ENCODE measurements at regions not wholly inside any gene's neighbourhood (a gene's known extent, or its start where the extent isn't known, plus 50 kb on each side); places are given as distances from the start of the nearest gene placed in this dataset.
"Not testable (repeated sequence)": the region's sequence is repeated elsewhere in the genome, so short reads cannot be mapped to it uniquely, and the experiment has no call there.

DNA sequence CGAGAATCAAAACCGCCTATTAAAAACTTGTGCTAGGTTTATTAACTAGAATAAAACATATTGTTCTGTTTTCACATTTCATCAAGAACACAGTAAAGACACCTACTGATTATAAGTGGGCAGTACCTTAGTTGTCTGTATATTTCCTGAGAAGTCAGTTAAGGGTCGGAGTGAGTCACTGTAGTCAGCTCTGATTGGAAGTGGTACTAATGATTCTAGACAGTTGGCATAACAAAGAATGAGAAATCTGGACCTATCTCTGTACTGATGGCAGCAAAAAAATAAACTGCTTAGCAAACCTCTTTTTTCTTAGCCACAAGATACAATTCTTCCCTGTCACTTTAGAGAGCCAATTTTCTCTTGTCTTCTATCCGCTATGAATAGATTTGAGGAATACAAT is 387.3 kb upstream of the ADGRB3 start:
- ATAC-seq: no peak
- intact Hi-C loops (cut with micrococcal nuclease): no loop called here
- DNase-seq: no peak

DNA sequence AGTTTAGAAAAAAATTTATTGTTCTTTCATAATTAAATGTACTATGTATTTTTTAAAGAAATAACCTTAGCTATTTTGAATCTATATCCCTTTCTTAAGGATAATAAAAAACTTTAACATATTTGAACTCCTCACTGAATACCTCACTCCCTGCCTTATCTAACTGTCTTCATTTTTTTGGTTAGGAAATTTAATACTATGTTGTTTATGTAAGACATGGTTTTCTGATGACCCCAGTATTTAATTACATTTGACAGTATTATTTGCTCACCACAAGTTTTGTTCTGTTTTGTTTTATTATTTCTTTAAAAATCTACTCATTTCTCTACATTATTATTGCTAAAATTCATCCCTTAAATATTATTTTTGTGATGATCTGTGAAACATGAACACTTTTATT is 394.4 kb upstream of the ADGRB3 start:
- intact Hi-C loops (cut with micrococcal nuclease): no loop called here
- ATAC-seq (no peak), DNase-seq (no peak)

DNA sequence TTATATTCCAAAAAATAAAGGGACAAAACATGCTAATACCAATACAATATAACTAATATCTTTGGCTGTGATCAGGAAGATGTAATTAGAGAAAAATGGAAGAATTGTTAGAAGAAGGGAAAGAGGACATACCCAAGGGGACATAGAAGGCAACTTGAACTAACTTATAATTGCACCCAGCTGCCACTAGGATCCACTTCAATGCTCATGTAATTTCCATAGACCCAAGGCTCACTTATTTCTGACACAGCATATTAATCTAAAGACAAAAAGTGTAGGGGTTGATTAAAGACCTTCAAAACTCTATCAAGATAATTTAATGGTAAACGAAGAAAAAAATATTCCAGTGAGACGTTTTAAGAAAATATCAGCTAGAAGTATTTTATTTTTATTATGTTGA is 396.0 kb upstream of the ADGRB3 start:
- ATAC-seq (no peak), DNase-seq (no peak)
- intact Hi-C loops (cut with micrococcal nuclease): no loop called here

DNA sequence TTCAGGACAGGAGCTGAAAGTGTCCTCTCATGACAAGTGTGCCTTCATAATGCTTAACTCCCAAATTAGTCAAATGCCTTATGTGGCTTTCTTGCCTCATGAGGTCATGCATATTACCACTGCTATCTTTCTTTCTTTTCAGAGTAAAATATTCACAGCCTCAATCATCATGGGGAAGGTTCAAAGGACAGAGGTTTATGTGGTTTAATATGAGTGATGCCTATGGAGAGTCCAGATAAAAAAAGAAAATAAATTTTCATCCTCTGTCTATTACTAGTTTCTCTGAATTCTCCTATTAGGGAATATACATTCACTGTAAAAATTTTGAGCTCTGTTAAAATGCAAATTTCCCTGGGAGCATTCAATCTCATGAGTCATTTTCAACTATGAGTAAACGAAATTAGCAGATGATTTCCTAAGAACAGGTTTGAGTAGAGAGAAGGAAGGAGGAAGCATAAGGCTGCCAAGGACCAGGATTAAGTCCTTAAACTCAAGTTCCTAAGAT is 396.9 kb upstream of the ADGRB3 start:
- DNase-seq (no peak), ATAC-seq (no peak)
- intact Hi-C loops (cut with micrococcal nuclease): no loop called here

DNA sequence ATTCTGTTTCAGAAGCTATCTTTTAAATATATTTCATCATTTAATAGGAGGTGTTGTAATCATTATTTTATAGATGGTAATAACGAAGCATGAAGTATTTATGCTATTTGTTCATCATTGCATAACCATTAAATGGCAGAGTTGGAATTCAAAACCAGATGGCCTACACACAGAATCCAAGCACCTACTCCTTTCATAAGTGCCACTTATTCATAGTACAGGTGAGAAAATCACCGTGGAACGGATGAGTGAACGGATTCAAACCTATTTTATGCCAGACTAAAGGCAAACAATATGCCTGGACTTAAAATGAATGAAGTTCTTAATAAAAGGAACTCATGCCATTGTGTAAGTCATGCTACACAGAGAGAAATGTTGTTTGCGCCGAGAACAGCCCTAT is 397.9 kb upstream of the ADGRB3 start:
- DNase-seq (no peak), ATAC-seq (no peak)
- intact Hi-C loops (cut with micrococcal nuclease): no loop called here

DNA sequence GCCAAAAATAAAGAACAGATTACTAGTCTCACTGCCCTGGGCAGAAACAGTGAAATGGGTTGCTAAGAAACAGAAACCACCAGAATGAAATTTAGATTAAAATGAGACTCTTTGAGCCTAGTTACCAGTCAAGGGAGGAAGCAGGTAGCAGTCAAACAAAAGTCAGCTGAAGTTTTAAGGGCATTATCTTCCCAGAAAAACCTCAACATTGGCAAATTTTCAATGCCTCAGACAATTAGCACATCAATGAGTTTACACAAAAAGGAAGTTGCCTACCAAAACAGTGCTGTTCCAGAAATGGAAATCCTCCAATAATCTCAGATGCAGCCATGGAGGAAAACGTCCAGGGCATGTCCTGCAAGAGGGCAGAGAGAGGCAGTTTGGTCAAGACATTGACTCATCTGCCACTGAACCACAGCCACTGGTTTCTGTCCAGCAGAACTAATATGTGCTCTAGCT is 399.7 kb upstream of the ADGRB3 start:
- DNase-seq: no peak
- no peak for ATAC-seq
- intact Hi-C loops (cut with micrococcal nuclease): no loop called here

DNA sequence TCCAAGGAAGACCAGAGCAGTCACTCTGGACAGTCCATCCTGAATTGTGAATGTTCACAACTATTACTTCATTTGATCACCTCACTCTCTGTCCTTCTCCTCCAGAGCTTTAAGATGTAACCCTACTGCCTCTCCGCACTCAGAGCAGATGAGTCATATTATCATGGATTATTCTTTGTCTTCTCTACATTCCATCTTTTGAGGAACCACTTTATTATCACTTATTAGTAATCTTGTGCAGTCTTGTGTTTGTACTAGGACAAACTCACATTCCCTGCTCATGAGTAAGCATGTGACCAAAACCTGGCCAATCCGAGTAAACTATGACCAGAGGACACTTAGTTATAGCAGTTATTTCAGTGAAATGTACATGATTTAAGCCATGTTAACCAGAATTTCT is 401.5 kb upstream of the ADGRB3 start:
- intact Hi-C loops (cut with micrococcal nuclease): no loop called here
- DNase-seq (no peak), ATAC-seq (no peak)

DNA sequence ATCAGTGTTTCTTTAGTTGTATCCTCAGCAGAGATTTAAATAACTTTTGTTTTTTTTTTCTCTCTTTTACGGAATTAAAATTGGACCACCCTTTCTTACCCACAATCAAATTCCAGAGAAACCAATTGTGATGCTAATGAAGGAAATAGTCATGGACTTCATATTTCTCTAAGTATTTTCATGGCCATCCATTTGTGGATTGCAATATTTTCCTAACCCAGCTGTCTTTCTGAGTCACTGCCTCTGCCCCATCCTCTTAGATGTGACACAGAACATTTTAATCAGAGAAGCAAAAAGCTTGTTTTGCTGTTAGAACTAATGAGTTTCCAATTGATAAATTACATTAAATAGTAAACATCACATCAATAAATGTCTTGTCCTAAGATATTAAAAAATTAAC is 405.5 kb upstream of the ADGRB3 start:
- ATAC-seq (no peak), DNase-seq (no peak)

DNA sequence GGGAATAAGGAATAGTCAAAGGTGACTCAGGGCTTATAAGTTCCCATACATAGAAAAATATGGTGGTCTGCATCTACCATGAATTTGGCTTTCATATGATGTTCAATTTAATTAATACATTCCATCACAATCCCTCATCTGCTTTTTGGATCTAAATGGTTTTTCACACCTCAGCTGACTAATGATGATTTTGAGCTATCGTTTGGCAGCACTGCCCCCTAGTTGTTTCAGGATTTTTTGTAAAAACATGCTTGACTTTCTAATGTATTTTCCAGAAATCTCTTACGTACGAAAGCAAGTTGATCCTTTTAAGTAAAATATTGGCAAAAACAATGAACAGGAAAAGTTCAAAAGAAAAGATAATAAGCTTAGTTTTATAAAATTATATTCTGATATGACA is 408.6 kb upstream of the ADGRB3 start:
- no peak for DNase-seq
- intact Hi-C loops (cut with micrococcal nuclease): no loop called here
- no peak for ATAC-seq

More for the DNA sequence above, 405.5 kb upstream of the ADGRB3 start:
- intact Hi-C loops (cut with micrococcal nuclease): no loop called here

DNA sequence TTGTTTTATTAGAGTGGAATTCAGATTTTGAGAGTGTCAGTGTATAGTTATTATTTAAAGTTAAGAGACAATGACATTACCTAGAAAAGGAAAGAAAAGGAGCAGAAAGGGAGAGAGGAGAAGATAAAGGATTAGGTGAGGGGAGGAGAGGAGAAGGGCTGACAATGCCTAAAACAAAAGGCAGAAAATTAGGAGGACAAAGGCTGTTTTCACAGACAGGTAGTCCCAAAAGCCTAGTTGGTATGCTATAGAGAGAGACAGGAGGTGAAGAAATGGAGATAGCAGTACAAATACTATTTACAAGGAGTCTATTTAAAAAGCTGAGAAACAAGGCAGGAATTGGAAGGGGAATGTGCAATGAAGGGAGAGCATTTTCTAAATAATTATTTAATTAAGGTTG is 409.4 kb upstream of the ADGRB3 start:
- DNase-seq (no peak), ATAC-seq (no peak)
- intact Hi-C loops (cut with micrococcal nuclease): no loop called here

DNA sequence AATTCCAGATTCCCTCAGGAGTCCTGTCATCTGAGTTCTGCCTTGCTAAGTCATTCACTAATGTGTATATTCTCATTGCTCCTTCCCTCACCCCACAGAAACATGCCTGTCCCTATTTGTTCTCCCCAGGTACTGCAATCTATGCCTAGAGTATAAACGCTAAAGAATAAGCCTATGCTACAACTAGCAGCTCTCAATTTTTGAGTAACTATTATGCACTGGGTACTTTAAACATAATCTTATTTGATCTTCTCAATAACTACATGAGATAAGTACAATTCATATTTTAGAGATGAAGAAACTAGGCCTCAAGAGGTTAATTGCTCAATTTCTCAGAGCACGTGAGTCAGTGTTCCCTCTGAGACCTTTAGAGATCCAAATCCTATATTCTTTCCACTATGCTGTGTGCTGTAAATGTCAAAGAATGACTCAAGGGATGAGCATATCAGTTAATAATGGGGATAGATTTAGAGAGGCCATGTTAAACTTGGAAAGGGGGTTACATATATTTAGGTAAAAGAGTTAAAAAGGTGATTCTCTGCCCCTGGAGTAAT is 423.8 kb upstream of the ADGRB3 start:
- ATAC-seq: no peak
- intact Hi-C loops (cut with micrococcal nuclease): no loop called here
- no peak for DNase-seq

DNA sequence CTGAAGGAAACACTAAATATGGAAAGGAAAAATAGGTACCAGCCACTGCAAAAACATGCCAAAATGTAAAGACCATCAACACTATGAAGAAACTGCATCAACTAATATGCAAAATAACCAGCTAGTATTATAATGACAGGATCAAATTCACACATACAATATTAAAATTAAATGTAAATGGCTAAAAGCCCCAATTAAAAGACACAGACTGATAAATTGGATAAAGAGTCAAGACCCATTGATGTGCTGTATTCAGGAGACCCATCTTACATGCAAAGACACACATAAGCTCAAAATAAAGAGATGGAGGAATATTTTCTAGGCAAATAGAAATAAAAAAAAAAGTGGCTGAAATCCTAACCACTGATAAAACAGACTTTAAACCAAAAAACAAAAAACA is 427.5 kb upstream of the ADGRB3 start:
- ATAC-seq; intact Hi-C loops (cut with micrococcal nuclease); DNase-seq: not testable (repeated sequence)

DNA sequence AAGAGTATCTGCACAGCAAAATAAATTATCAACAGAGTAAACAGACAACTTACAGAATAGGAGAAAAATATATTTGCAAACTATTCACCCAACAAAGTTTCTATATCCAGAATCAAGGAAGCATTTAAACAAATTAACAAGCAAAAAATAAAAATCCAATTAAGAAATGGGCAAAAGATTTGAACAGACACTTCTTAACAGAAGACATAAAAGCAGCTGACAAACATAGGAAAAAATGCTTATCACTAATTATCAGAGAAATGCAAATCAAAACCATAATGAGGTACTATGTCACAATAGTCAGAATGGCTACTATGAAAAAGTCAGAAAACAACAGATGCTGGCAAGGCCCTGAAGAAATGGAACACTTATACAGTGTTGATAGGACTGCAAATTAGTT is 434.2 kb upstream of the ADGRB3 start:
- DNase-seq: no peak
- intact Hi-C loops (cut with micrococcal nuclease): no loop called here
- ATAC-seq: no peak

DNA sequence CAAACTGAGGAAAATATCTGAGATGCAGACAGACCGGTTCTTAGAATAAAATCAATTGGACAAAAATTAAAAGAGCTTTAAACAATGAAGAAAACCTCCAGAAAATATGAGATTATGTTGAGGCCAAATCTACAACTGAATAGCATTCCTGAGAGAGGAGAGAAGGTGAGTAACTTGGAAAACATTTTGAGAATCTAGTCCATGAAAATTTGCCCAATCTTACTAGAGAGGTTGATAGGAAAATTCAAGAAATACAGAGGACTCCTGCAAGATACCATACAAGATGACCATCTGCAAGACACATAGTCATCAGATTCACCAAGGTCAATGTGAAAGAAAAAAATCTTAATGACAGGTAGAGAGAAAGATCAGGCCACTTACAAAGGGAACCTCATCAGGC is 437.7 kb upstream of the ADGRB3 start:
- no peak for ATAC-seq
- no peak for DNase-seq
- intact Hi-C loops (cut with micrococcal nuclease): no loop called here

DNA sequence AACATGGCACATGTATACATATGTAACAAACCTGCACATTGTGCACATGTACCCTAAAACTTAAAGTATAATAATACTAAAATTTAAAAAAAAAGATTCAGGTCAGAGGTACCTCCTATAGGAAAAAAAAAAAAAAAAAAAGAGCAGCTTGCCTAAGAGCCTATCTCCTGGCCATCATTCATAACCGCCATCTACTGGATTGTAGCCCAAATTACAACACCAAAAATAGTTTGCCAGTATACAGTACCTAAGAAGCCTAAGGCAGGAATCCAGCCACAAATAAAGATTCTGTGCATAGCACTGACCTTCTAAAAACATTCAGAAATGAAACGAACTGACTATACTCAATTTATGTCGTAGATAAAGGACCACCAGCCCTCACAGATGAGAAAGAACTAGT is 438.4 kb upstream of the ADGRB3 start:
- intact Hi-C loops (cut with micrococcal nuclease): no loop called here
- ATAC-seq (no peak), DNase-seq (no peak)

DNA sequence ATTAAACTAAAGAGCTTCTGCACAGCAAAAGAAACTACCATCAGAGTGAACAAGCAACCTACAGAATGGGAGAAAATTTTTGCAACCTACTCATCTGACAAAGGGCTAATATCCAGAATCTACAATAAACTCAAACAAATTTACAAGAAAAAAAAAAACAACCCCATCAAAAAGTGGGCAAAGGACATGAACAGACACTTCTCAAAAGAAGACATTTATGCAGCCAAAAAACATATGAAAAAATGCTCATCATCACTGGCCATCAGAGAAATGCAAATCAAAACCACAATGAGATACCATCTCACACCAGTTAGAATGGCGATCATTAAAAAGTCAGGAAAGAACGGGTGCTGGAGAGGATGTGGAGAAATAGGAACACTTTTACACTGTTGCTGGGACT is 439.3 kb upstream of the ADGRB3 start:
- intact Hi-C loops (cut with micrococcal nuclease); DNase-seq; ATAC-seq: not testable (repeated sequence)

DNA sequence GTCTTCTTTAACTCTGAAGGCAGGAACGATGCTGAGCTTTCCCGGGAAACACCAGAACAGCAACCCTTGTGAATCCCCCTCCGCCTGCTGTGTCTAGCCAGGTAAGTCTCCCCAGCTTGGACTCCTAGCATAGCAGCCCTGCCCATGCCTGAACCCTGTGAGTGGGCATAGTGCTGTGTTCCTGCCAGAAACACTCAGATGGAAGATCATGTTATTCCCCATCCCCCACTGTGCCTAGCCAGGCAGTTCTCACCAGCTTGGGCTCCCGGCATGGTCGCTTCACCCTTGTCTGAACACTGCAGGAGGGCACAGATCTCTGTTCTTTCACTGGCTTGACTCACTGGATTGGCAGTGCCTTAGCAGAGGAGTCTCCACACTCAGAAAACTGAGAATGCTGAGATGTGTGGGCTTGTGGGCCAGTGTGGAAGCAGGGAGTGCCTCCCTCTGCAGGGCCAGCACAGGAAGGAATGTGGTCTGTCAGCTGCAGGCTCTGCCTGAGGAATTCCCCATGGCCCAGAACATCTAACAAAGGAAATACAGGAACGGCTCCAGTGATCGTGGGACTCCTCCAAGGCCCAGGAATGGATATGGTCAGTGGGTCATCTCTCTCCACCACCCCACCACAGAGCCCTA is 440.1 kb upstream of the ADGRB3 start:
- DNase-seq (no peak), ATAC-seq (no peak)
- intact Hi-C loops (cut with micrococcal nuclease): no loop called here

DNA sequence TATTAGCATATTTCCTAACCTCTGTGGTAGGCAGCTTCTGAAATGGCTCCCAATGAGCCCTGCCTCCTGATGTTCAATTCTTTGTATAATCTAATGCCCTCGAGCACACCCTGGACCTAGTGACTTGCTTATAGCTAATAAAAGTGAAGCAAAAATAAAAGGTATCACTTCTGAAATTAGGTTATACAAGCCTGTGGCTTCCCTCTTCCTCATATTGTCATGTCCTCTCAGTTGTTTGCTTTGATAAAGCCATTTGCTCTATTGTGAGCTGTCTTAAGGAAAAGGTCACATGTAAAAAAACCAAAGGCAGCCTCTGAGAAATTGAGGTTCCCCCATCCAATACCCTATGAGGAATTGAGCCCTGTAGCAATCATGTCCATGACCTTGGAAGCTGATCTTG is 442.1 kb upstream of the ADGRB3 start:
- ATAC-seq (no peak), DNase-seq (no peak)
- intact Hi-C loops (cut with micrococcal nuclease): no loop called here

DNA sequence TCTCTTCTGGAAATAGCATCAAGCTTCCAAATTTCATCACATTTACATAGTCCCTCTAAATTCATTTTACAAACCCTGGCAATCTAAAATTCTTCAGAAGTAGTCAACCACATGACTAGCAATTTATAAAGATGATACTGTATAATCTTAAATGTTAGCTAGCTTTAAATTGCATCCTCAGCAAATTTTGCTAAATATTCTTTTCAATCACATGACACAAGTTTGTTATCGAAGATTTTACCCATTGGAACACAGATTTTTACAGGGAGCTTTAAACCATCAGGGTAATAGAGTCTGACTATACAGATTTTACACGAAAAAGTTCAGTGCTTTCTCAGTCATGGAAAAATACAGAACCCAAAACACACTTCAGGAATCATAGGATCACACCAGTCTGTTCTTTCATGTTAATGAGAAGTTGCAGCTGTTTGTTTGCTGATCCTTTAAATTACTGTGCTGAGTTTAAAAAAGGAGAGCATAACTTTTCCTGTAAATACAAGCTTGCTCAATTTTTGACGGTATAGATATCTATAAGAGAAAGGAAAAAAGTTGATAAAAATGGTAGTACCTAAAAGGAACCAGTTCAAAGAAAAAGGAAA is 445.8 kb upstream of the ADGRB3 start:
- no peak for DNase-seq
- no peak for ATAC-seq
- intact Hi-C loops (cut with micrococcal nuclease): no loop called here

DNA sequence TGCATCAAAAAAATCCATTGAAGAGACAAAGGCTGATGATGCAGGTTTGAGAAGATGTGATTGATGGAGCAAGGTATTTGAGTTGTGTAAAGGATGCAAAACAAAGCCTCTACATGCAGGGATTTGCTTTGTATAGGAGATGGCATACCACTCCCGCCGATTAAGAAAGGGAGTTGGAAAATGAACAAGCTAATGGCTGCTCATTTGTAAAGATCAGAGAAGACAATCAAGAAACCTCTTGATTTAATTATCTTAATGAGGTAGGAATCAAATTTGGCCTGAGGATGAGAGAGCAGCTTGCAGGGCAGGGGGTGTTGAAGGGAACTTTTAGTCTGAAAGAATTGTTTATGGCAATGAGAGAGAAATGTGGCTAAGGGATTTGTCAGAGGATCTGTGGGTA is 448.2 kb upstream of the ADGRB3 start:
- ATAC-seq: no peak
- DNase-seq: no peak
- intact Hi-C loops (cut with micrococcal nuclease): no loop called here

DNA sequence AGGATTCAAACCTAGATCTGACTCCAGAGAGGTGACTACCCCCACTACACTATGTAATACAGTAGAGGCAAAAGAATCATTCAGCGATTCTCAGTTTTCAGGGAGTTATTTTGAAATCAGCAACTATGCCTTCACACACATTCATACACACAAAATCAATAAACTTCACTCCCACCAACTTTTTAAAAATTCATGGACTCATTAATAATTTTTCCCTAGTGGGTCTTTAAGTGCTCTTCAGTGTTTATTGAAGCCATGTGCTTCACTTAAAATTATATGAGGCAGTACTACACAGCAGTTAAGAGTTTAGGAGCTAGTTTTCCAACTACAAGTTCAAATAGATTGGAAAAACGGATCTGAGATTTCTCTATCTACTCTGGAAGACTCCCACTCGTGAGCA is 452.7 kb upstream of the ADGRB3 start:
- intact Hi-C loops (cut with micrococcal nuclease): no loop called here
- no peak for DNase-seq
- no peak for ATAC-seq

Measured in left ventricle myocardium superior (tissue), 1 donor.